Panc1 (cell line): ENCODE measurements at regions not wholly inside any gene's neighbourhood (a gene's known extent, or its start where the extent isn't known, plus 50 kb on each side); places are given as distances from the start of the nearest gene placed in this dataset.

Experiments used
- ATAC-seq: fragments of 200-7000 bp; cut with Tn5 transposase; 2 replicates; pipeline ENCODE4 v1.9.1; 2020; ENCODE audit warnings: mild to moderate bottlenecking, moderate library complexity
- BruUV-seq: library from RNA; stranded (reverse); fragments of 400-500 nt; replicated peaks from 2 replicates; lab custom pipeline; 2021; lab: Mats Ljungman, UMichigan
- CTCF ChIA-PET: fragments of 300-600 bp; sonication (Branson Sonifier 250); formaldehyde crosslinking; loops from one replicate; lab custom pipeline; 2022; ENCODE audit warnings: antibody characterized with exemption; lab: Charles Lee
- POLR2A ChIA-PET: fragments of 300-600 bp; sonication (Branson Sonifier 250); formaldehyde crosslinking; loops from one replicate; lab custom pipeline; 2022; ENCODE audit warnings: antibody characterized with exemption; lab: Charles Lee
- DNase-seq: peaks from one replicate; pipeline ENCODE4 v3.0.0-alpha.2; 2010; ENCODE audit warnings: low read depth, low spot score
- H3K27ac ChIP-seq: 2 replicates; pipeline ENCODE4 v1.5.1; 2011; ENCODE audit warnings: mild to moderate bottlenecking, low read length, inconsistent platforms
- H3K27me3 ChIP-seq: fragments of 200-500 bp; sonication (Bioruptor generic); 2 replicates; pipeline ENCODE4 v1.6.0; 2014; ENCODE audit warnings: low read length, inconsistent platforms; ENCODE audit not compliant: control insufficient read depth, insufficient read depth
- H3K36me3 ChIP-seq: fragments of 200-500 bp; sonication (Bioruptor generic); 2 replicates; pipeline ENCODE4 v1.5.1; 2014; ENCODE audit warnings: inconsistent platforms, mild to moderate bottlenecking, low read length, moderate library complexity; ENCODE audit not compliant: control insufficient read depth, insufficient read depth
- H3K4me1 ChIP-seq: 2 replicates; pipeline ENCODE4 v1.5.1; 2011; ENCODE audit warnings: inconsistent platforms, mild to moderate bottlenecking, low read length, moderate library complexity; ENCODE audit not compliant: control insufficient read depth, insufficient read depth
- H3K4me3 ChIP-seq, 2 experiments: 2 replicates each; pipeline ENCODE4 v1.5.1; 2011 to 2012; ENCODE audit warnings: low read depth in 2 of 2, low read length in 2 of 2, mild to moderate bottlenecking in 2 of 2, inconsistent platforms in 1 of 2, moderate library complexity in 1 of 2
- H3K9me3 ChIP-seq: fragments of 200-500 bp; sonication (Bioruptor generic); 2 replicates; pipeline ENCODE4 v1.5.1; 2014; ENCODE audit warnings: low read depth, mild to moderate bottlenecking, inconsistent platforms, low read length, moderate library complexity; ENCODE audit not compliant: control insufficient read depth, insufficient read depth
- CTCF ChIP-seq: fragments of 450-650 bp; IDR thresholded peaks from 2 replicates; pipeline ENCODE4 v1.5.1; 2017; ENCODE audit warnings: mild to moderate bottlenecking
- POLR2AphosphoS5 ChIP-seq: IDR thresholded peaks from 2 replicates; pipeline ENCODE4 v1.6.1; 2012; ENCODE audit warnings: mild to moderate bottlenecking, low read depth, low read length, moderate library complexity
- REST ChIP-seq, 2 experiments: IDR thresholded peaks; 2 replicates each; pipeline ENCODE4 v1.6.1; 2011 to 2012; ENCODE audit warnings: low read depth in 2 of 2, control low read depth in 1 of 2, low read length in 1 of 2, mild to moderate bottlenecking in 1 of 2, moderate library complexity in 1 of 2; ENCODE audit not compliant: insufficient read depth in 1 of 2
- SIN3A ChIP-seq: IDR thresholded peaks from 2 replicates; pipeline ENCODE4 v1.6.1; 2012; ENCODE audit warnings: low read depth, mild to moderate bottlenecking, low read length, moderate library complexity, borderline replicate concordance; ENCODE audit not compliant: insufficient read depth
- TCF7L2 ChIP-seq: IDR thresholded peaks from 2 replicates; pipeline ENCODE4 v1.6.1; 2011; ENCODE audit warnings: mild to moderate bottlenecking, low read depth, low read length, inconsistent platforms
- in situ Hi-C: cut with HindIII; loops from 2 replicates; pipeline ENCODE4 v1.10.0; 2016; ENCODE audit warnings: low sequenced_read_pairs, low pct_unique_long_range_greater_than_20kb
- intact Hi-C: fragments of 100-400 bp; cut with micrococcal nuclease; formaldehyde crosslinking; loops from one replicate; pipeline ENCODE4 v1.10.0; 2022; ENCODE audit not compliant: unreplicated experiment

GRCh38 chr4:173696011-173696410 lies 166.0 kb upstream of the HAND2 start:
- Histone ChIP-seq H3K9me3 (no peaks in the 10 kb centered on the region), H3K4me1 (no peaks in the 10 kb centered on the region), H3K36me3 (no peaks in the 10 kb centered on the region), H3K4me3 (no peak overlapping the region), H3K27me3 (no peaks in the 10 kb centered on the region), H3K27ac (no peak overlapping the region)
- intact Hi-C loops, result no loop called here
- in situ Hi-C loops, result no loop called here
- POLR2A ChIA-PET, result no interaction called here
- CTCF ChIA-PET, result no interaction called here
- no peak for ATAC-seq
- TF ChIP-seq REST (IDR thresholded peaks at IDR 0.05; ENCODE audit: insufficient read depth in 1 of 2, low read depth in 2 of 2, low read length in 1 of 2) (no peak), TCF7L2 (no peak), SIN3A (no peak), CTCF (no peak), POLR2AphosphoS5 (no peak)
- BruUV-seq, result no TSS peak
- no peak for DNase-seq

GRCh38 chr4:173685831-173686210 lies 155.8 kb upstream of the HAND2 start:
- intact Hi-C loops (no loop called here), in situ Hi-C loops (no loop called here)
- DNase-seq (no peak), ATAC-seq (no peak)
- H3K27me3 ChIP-seq, result no peaks in the 10 kb centered on the region
- H3K4me3 ChIP-seq, result no peak overlapping the region
- POLR2A ChIA-PET, result no interaction called here
- H3K4me1 ChIP-seq, result no peaks in the 10 kb centered on the region
- no peak overlapping the region for H3K27ac ChIP-seq
- CTCF ChIA-PET, result no interaction called here
- H3K9me3 ChIP-seq, result no peaks in the 10 kb centered on the region
- no peak for TF ChIP-seq REST (IDR thresholded peaks at IDR 0.05; ENCODE audit: insufficient read depth in 1 of 2, low read depth in 2 of 2, low read length in 1 of 2)
- no peak for TF ChIP-seq TCF7L2
- TF ChIP-seq CTCF, result no peak
- TF ChIP-seq POLR2AphosphoS5, result no peak
- TF ChIP-seq SIN3A, result no peak
- H3K36me3 ChIP-seq, result no peaks in the 10 kb centered on the region
- BruUV-seq, result no TSS peak
